WTC11 (cell line): ENCODE measurements at regions not wholly inside any gene's neighbourhood (a gene's known extent, or its start where the extent isn't known, plus 50 kb on each side); places are given as distances from the start of the nearest gene placed in this dataset.

Source experiments
- TF ChIP-seq, protein P1 (sequence below): fragments of 200-600 bp; IDR thresholded peaks from 2 replicates; pipeline ENCODE4 v1.8.0; 2022; ENCODE audit warnings: antibody characterized with exemption
- TF ChIP-seq, protein P2 (sequence below): sonication (generic); formaldehyde crosslinking; IDR thresholded peaks from 2 replicates; pipeline ENCODE4 v1.8.1; 2023; ENCODE audit warnings: mild to moderate bottlenecking, missing genetic modification reagents

DNA sequence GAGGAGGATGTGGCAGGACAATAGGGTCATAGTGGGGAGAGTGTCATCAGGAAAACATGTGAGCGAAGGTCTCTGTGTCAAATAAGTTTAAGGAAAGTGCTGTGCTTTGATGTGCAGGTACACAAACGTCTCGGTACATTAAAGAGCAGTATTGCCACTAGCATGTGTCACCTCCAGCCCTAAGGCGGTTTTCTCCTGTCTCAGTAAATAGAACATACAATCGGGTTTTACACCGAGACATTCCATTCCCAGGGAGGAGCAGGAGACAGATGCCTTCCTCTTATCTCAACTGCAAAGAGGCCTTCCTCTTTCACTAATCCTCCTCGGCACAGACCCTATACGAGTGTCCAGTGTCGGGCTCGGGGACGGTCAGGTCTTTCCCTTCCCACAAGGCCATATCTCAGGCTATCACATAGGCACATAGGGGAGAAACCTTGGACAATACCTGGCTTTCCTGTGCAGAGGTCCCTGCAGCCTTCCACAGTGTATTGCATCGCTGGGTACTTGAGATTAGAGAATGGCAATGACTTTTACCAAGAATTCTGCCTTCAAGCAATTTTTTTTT, 684.5 kb downstream of the PDHA2 start:
- TF ChIP-seq, protein P1, sequence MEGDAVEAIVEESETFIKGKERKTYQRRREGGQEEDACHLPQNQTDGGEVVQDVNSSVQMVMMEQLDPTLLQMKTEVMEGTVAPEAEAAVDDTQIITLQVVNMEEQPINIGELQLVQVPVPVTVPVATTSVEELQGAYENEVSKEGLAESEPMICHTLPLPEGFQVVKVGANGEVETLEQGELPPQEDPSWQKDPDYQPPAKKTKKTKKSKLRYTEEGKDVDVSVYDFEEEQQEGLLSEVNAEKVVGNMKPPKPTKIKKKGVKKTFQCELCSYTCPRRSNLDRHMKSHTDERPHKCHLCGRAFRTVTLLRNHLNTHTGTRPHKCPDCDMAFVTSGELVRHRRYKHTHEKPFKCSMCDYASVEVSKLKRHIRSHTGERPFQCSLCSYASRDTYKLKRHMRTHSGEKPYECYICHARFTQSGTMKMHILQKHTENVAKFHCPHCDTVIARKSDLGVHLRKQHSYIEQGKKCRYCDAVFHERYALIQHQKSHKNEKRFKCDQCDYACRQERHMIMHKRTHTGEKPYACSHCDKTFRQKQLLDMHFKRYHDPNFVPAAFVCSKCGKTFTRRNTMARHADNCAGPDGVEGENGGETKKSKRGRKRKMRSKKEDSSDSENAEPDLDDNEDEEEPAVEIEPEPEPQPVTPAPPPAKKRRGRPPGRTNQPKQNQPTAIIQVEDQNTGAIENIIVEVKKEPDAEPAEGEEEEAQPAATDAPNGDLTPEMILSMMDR: no peak
- TF ChIP-seq, protein P2, sequence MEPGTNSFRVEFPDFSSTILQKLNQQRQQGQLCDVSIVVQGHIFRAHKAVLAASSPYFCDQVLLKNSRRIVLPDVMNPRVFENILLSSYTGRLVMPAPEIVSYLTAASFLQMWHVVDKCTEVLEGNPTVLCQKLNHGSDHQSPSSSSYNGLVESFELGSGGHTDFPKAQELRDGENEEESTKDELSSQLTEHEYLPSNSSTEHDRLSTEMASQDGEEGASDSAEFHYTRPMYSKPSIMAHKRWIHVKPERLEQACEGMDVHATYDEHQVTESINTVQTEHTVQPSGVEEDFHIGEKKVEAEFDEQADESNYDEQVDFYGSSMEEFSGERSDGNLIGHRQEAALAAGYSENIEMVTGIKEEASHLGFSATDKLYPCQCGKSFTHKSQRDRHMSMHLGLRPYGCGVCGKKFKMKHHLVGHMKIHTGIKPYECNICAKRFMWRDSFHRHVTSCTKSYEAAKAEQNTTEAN (CRISPR knock-in tag): no peak
